Hematopoietic multipotent progenitor cell (in vitro differentiated cells): ENCODE measurements at regions not wholly inside any gene's neighbourhood (a gene's known extent, or its start where the extent isn't known, plus 50 kb on each side); places are given as distances from the start of the nearest gene placed in this dataset.

Source experiments
- DNase-seq, 3 donors: peaks; one replicate each; pipeline ENCODE4 v3.0.0-alpha.2; 2011 to 2015; ENCODE audit warnings: low read depth in 2 of 3, low spot score in 2 of 3

DNA sequence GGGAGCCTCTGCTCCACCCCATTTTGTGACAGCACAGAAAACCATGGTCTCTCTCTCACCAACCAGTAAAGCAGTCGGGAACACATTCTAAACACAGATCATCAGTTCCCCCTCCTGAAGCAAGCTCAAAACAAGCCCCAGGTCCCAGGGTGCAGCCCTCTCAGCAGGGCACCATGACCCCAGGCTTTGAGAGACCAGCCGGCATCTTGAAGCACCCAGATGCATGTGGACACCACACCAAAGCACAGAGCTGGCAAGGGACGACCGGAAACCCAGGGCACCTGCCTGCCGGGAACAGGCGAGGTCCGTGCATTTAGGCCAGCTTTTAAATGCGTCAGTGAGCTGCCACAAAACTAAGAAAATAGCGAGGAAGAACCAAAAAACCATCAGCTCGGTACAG is 103.2 kb upstream of the IQSEC1 start:
- no peak for DNase-seq

DNA sequence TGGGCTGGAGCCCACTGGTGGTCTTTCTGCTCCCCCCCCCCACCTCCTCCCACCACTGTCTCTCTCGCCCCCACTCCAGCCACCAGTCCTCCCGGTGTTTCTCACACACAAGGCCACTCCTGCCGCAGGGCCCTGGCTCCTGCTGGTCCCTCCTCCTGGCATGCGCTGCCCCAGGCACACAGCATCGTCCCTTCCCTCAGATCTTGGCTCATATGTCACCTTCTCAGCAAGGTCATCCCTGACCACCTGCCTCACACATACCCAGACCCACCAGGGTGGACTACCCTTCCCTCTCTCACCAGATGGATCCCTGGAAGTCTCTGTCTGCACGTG is 101.5 kb upstream of the IQSEC1 start:
- no peak for DNase-seq

DNA sequence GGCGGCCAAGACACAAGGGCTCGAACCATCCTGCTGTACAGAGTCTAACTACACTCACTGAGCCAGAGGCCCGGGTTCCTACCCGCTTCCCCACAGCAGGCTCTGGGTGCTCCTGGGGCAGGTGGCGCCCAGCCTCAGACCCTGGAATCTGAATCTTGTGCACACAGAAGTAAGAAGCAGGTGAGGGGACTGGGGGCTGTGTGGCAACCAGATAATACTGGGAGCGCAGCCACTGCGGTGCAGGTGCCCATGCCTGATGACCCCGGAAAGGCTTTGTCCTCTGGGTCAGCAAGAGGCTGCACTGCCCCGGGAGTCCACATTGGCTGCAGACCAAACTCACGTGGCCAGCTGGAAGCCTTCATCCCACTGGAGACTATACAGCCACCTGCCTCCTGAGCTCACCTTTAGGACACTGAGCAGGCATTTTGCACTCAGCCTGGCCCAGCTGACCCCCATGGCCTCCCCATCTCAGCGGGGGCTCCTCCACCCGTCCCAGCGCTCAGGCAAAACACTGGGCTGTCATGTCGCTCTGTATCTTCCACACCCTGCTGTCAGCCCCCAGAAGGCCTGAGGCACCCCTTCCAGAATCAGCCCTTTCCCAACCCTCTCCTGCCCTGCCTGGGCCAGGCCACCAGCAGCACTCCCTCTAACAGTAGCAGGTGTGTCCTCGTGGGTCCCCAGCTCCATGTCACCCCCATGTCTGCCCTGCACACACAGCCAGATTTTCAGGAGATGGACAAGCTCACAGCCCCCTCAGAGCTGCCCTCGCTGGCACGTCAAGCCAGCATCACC is 101.0 kb upstream of the IQSEC1 start:
- DNase-seq = no peak

DNA sequence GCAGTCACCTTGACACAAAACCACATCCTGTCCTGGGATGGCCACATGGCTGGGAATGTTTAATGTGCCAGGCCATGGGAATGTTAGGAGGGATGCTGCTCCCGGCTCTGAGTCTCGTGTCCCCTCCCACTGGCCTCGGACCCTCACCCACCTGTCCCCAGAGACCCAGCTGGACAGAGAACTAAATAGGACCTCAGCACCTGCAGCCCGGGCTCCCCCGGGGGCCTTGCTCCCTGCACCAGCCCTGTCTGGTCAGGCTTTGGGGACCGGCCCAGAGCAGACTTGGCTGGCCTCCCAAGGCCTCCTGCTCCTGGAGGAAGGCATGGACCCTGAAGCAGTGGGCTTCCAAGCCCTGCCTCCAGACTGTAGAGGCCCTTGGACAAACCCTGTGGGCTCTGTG is 100.0 kb upstream of the IQSEC1 start:
- no peak for DNase-seq

DNA sequence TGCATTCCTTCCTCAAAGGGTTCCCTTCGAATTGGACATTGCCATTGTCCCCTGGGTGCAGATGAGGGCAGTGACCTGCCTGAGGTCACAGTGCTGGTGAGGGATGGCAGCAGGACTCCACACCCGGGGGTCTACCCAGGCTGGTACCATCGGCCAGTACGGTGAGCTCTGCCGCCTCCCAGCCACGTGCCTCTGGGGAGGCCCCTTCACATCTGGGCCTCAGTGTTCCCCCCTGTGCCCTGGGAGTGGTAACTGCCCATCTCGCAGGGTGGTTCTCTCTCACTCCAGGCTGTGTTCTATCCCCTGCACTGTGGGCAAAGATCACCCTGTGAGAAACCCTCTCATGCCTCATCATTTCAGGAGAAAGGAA is 99.4 kb upstream of the IQSEC1 start:
- DNase-seq = no peak

DNA sequence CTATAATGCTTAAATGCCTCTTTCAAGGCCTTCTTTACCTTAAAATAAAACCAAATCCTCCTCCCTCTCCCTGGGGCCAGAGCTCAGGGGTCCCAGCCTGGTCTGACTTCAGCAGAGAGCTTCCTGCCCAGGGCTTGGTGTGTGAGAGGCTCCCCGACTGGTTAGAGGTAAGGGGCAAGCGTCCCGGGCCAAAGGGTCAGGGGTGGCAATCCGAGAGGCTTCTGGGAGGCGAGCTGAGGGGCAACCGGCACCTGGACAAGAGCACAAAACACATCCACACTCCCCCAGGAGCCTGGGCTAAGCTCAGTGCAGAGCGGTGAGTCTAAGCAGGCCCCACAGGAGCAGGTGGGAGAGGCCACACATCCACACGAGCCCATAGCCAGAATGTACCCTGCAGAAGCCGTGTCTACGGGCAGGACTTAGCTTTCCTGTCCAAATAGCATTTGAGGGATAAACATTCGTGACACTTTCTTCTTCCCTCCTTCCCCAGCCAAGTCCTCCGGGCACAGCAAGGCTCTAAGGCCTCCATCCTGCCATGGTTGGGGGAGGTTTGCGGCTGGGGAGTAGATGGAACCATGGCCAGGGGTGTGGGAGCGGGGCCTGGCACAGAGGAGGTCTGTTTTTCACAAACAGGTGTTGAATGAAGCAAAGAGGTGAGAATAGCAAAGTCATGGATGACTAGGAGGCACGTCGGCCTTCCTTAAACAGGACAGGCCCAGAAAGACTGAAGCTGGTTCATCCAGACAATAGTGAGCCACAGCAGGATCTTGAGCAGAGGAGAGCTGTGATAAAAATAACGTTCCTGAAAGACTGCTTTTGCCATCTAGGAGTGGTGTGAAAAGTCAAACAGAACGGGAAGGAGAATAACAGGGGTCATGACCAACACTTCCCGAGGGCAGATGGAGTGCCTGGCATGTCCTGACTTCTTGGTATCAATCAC is 98.7 kb upstream of the IQSEC1 start:
- no peak for DNase-seq

DNA sequence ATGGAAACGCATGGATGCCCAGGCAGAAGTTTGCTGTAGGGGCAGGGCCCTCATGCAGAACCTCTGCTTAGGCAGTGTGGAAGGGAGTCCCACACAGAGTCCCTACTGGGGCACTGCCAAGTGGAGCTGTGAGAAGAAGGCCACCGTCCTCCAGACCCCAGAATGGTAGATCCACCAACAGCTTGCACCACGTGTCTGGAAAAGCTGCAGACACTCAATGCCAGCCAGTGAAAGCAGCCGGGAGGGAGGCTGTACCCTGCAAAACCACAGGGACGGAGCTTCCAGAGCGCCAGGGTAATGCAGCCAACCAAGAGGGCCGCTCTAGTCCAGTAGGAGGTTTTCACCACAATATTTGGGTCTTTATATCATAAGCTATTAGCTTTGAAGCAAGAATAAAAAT is 97.1 kb upstream of the IQSEC1 start:
- DNase-seq = no peak

DNA sequence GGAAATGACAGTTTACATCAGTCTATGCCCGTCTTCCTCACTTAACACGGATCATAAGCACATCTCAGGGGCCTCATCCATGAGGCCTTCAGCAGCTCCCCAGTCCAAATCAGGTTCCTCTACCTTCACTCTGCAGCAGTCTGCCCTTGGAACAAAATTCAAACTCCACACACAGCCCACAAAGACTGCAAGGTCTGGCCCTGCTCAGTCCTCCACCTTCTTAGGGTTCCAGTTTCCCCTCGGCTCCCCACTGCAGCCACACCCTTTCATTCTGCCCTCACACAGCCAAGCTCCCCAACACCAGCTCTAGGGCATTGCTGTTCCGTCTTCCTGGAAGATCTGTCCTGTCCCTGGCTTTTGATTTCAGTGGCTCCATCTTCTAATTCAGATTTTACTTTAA is 95.2 kb upstream of the IQSEC1 start:
- DNase-seq = no peak

DNA sequence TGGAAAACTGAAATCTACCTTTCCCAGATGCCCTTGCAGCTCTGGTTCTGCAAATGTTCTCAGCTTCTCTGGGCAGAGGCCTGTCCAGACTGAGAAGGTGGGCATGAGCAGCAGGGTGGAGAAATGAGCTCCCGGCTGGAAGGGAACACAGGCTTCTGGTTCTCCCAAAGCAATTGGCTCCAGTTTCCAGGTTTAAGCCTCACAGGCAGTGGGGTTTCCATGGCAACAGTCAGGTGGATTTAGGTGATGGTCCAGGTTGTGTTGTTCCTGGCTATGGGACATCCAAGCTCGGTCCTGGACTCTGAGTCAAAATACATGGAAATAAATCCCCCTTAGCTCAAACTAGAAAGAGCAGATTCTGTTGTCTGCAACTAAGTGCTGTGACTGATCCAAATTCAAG is 94.6 kb upstream of the IQSEC1 start:
- no peak for DNase-seq

DNA sequence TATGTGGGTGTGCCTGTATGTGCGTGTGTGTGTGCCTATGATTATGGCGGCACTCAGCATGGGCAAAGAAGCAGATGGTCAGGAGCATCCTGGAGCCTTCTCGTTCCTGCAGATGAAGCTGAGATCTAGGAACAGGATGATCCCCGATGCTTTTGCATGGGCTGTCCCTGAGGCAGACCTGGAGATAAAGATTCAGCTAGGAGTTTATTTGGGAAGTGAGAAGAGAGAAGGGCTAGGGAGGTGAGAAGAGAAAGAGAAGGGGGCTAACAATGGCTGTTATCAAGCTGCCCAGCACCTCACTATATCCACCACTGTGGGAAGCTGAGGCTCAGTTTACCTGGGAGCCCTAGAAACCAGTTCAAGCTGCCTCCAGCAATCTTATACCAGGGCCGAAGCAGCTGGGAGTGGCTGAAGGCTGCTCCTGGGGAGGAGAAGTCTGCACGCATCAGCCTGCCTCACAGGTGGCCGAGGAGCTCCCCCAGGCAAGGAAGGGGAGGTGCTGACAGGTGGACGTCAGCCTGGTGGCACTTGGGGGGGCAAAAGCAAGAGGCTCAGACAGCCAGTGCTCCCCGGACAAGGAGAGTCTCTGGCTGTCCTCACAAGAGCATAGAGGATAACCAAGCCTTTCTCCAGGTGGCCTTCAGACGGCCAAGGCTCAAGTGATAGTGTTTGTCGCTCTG is 94.0 kb upstream of the IQSEC1 start:
- DNase-seq = no peak

DNA sequence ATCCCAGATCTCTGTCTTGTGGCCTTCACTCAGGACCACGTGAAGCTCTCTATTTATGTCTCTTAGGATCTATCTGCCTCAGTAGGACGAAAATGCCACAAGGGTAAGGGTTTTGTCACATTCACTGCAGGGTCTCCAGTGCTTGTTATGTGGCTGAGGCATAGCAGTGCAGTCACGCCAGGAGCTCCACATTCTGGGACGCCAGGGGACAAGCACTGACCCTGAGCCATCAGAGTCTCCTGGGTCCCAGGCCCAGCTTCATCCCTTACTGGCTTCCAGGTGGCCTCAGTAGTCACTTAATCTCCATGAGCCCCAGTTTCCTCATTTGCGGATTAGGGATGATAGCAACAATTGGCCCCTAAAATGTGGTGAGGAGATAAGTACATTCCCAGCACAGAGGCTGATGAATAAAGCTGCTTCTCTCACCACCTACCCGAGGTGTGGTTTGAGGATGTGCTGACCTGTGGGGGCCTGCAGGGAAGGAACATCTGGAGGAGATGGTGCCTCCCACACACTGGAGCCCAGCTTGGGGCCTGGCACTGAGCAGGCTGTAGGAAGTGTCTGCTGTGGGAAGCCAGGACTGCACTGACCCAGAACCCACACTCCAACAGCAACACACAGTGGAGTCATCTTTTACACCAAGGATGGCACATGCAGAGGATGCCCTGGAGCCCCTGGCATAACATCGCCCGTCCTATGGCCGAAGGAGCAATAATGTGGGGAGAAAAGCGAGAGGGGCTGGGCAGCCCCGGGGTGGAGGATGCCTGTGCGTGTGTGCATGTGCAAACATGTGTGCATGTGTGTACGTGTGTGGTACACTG is 93.2 kb upstream of the IQSEC1 start:
- DNase-seq = no peak

DNA sequence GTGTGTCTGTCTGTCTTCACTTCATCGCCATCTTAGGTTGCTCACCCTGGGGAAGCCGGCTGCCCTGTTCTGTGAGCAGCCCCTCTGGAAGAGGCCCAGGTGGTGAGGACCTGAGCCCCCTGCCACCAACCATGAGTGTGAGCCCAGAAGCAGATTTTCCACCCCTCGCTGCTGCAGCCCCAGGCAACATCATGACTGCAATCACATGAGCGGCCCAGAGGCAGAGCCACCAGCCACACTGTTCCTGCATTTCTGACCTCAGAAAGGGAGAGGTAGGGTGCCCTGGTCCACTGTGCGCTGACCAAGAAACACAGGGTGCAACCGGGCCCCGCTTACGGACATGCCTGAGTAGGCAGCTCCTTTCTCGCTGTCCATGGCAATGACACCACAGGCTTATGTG is 92.3 kb upstream of the IQSEC1 start:
- no peak for DNase-seq

DNA sequence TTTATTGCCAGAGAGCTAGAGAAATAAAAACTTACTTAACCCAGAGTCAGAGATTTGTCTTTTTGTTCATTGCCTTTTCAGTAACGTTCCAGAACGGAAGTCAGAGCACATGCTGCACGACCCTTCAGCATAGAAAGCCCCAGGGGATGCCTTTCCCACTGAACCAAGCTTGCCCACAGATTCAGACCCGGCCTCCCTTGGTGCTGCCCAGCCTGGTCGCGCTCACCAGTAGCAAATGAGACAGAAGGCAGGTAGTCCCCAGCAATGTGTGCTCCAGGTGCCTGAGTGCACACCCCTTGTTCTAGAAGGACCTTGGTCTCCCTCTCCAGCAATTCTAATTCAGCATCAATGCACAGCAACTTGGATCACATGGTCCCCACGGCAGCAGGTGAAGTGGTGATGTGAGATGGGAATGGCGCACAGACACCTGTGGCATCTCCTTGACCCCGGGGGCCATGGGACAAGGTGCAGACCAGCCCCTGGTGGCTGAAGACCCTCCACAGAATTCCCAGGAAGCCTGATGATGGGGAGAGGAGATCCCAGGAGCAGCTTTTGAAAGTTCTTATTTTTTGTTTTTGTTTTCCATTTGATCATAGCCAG is 91.8 kb upstream of the IQSEC1 start:
- no peak for DNase-seq

DNA sequence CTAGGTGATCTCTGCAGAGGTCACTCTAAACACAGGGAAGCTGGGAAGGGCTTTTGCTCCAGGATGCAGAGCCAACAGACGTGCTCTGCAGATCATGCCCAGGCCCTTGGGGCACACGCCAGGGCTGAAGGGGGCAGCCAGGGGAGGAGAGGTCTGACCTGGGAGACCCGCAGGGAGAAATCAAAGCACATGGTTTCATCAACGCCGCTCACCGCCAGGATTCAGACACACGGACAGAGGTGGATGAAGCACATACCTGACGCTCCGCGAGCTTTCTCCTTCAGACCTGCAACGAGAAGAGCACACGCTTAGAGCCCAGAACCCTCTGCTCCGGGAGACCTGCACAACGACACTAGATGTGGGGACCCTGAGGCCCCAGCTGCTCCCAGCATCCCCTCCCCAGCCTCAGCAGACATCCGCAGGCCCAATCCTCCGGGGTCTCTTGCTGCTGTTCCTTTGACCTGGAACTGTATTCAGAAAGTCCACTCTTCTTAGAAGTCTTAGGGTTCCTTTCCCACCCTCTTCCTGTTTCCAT is 90.7 kb upstream of the IQSEC1 start:
- DNase-seq = no peak

DNA sequence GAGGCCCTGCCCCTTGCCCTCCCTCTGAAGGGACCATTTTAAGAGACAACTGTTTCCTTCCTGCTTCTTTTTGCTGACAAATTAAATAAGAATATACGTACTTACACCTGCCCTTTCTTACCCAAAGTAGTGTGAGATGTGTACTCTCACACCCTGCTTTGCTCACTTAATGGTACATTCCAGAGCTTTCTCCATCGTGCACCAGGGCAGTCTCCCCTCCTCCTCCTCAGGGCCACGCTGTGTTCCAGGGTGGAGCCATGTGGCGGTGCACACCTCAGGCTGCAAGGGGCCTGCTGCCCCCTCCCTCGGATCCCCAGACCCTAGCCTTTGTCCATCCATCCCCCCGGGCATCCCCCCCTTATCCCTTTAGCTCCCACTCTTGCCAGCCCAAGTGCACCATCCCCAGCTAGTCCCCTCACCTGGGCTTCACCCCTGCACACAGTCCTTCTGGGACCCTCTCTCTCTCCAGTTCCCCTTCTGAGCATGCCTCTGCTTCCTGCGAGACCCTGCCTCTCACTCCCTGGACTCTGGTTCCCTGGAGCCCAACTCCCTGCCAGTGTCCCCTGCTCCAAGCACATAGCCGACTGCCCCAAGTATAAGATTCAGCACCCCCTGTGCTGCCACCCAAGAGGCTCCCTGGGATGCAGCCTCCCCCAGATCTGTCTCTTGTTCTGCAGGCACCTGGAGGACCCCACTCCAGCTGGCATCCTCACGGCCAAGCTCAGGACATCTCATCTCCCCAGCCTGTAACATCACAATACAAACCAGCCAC is 89.5 kb upstream of the IQSEC1 start:
- no peak for DNase-seq

DNA sequence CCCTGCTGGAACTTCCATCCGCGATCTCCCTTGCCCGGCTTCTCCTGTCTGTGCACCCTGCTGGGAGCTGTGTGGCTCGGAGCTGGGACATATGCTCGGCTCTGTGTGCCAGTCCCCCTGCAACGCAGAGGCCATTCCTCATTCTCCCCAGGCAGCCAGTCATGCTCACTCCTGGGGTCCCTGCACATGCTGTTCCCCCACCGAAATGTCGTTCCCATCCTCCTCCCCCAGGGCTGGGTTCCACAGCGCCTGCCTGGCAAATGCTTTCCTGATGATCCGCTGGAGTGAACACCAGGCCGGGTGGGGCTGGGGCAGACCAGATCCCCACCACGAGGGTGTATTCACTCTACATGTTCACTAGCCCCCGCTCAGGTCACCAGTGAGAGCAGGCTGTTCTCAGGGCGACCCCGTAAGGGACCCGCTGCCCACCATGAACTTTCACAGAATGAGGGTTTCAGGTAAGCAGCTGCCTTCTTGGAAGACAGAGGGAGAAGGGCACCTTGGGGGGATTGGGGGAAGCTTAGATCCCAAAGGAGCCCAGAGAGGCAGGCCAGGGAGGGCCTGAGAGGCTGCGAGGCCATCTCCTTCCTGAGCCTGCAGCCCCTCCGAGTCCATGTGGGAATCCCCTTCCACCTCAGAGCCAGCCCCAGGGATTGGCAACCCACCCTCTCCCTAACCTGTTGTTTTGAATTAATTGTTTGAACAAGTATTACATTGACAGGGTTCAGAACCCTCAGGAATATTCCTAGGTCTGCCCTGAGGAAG is 88.7 kb upstream of the IQSEC1 start:
- no peak for DNase-seq

DNA sequence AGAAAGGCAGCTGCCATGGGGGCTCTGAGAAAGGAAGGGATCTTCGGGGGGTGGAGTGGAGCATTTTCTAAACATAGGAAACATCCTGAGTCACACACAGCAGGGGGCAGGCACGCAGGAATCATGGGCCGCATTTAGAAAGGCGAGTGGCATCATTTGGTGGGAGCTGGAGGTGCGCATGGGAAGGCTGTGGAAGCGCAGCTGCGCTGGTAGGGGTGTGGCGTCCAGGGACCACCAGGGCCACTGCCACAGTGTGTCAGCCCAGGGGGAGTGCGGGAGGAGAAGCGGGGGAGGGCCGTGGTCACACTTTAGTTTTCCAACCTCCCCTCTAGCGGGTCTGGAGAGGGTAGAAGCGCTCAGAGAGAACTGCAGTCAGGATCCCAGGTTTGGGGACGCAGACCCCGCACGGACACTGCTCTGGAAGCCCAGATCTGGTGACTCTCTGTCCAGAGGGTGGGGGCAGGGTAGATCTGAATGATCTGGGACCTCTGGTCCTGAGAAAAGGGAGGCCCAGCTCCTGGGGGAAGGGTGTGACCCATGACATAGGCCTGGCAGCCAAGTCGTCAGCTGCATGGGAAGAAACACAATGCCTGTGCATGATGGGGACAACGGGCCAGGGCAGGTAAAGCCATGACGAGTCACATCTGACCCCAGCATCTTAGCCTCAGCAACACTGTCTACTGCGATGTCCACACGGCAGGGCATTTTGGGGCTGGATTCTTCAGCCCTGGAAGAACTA is 88.0 kb upstream of the IQSEC1 start:
- DNase-seq = no peak

DNA sequence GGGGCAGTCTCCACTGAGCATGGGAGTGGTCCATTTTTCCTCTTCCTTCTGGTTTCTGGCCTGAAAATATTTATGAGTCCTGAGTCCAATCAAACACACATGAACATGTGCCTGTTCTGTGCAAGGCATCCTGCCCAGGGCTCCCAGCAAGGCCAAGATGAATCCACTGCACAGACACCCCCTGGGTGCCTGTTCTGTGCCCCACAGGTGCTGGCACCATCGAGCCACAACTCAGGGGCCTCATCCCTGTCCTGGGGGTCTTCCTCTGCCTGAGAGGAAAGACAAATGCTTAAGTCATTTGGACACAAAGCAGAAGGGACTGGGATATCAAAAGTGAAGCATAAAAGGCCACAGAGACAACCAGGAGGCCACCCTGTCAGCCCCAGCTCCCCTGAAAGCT is 87.4 kb upstream of the IQSEC1 start:
- no peak for DNase-seq
